Fibroblast of lung (primary cell): ENCODE measurements at regions not wholly inside any gene's neighbourhood (a gene's known extent, or its start where the extent isn't known, plus 50 kb on each side); places are given as distances from the start of the nearest gene placed in this dataset.

Experiments used
- CTCF ChIP-seq, 2 donors: IDR thresholded peaks in 1 of 2; conservative IDR thresholded peaks in 1 of 2; 1 replicate in 1 of 2; 2 replicates in 1 of 2; pipeline ENCODE4 v1.5.1; 2011 to 2012; ENCODE audit warnings: low read length in 2 of 2, control low read depth in 1 of 2, inconsistent platforms in 1 of 2, low read depth in 1 of 2, mild to moderate bottlenecking in 1 of 2
- EZH2 ChIP-seq: IDR thresholded peaks from 2 replicates; pipeline ENCODE4 v1.5.1; 2012; ENCODE audit warnings: low read length, control low read depth, mild to moderate bottlenecking; ENCODE audit errors: missing control alignments

- no peak for TF ChIP-seq CTCF (conservative IDR thresholded peaks at IDR 0.05 in 1 of 2, IDR thresholded peaks at IDR 0.05 in 1 of 2; ENCODE audit: low read depth in 1 of 2, low read length in 2 of 2)
- no peak for TF ChIP-seq EZH2
These were observed 713.7 kb upstream of the SEMA6D start for GRCh38 chr15:47003568-47003967.
